Testis (tissue), 2 donors: ENCODE measurements at regions not wholly inside any gene's neighbourhood (a gene's known extent, or its start where the extent isn't known, plus 50 kb on each side); places are given as distances from the start of the nearest gene placed in this dataset.

Experiments used
- POLR2A ChIP-seq: fragments of 450-650 bp; IDR thresholded peaks from one replicate; pipeline ENCODE4 v1.6.1; 2017; ENCODE audit warnings: antibody characterized with exemption, mild to moderate bottlenecking, moderate library complexity
- TF ChIP-seq, protein P1 (sequence below), 3 experiments: fragments of 450-650 bp in 2 of 3; fragments of 200-600 bp in 1 of 3; sonication (generic) in 1 of 3; IDR thresholded peaks; one replicate each; pipeline ENCODE4 v1.5.1; 2016 to 2019; ENCODE audit warnings: antibody characterized with exemption in 3 of 3, mild to moderate bottlenecking in 2 of 3, moderate library complexity in 1 of 3

DNA sequence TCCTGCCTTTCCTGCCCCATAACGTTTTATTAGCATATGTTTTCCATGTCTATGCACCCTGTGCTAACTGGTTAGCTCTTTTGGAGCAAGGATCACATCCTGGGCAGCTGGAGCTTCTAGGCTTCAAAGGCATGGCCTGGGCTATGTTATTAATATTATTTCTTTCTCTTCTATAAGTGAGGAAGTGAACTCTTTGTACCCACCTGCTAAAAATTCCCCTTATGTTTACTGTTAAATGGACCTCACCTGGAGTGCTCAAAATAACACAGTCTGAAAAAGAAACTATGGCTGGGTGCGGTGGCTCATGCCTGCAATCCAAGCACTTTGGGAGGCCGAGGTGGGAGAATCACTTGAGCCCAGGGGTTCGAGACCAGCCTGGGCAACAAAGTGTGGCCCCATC lies 97.8 kb downstream of the TNFAIP3 start:
- TF ChIP-seq, protein P1, sequence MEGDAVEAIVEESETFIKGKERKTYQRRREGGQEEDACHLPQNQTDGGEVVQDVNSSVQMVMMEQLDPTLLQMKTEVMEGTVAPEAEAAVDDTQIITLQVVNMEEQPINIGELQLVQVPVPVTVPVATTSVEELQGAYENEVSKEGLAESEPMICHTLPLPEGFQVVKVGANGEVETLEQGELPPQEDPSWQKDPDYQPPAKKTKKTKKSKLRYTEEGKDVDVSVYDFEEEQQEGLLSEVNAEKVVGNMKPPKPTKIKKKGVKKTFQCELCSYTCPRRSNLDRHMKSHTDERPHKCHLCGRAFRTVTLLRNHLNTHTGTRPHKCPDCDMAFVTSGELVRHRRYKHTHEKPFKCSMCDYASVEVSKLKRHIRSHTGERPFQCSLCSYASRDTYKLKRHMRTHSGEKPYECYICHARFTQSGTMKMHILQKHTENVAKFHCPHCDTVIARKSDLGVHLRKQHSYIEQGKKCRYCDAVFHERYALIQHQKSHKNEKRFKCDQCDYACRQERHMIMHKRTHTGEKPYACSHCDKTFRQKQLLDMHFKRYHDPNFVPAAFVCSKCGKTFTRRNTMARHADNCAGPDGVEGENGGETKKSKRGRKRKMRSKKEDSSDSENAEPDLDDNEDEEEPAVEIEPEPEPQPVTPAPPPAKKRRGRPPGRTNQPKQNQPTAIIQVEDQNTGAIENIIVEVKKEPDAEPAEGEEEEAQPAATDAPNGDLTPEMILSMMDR (IDR thresholded peaks at IDR 0.05): no peak
- no peak for TF ChIP-seq POLR2A
